AG10803 (cell line): ENCODE measurements at regions not wholly inside any gene's neighbourhood (a gene's known extent, or its start where the extent isn't known, plus 50 kb on each side); places are given as distances from the start of the nearest gene placed in this dataset.
"Not testable (repeated sequence)": the region's sequence is repeated elsewhere in the genome, so short reads cannot be mapped to it uniquely, and the experiment has no call there.

Experiments used
- DNase-seq: peaks from one replicate; pipeline ENCODE4 v3.0.0; 2010; ENCODE audit warnings: low read depth
- H3K4me3 ChIP-seq: 2 replicates; pipeline ENCODE4 v1.5.1; 2011; ENCODE audit warnings: mild to moderate bottlenecking, low read length, control low read depth
- TF ChIP-seq, protein P1 (sequence below): conservative IDR thresholded peaks from 2 replicates; pipeline ENCODE4 v1.5.1; 2011; ENCODE audit warnings: mild to moderate bottlenecking, low read length, control low read depth, inconsistent platforms

DNA sequence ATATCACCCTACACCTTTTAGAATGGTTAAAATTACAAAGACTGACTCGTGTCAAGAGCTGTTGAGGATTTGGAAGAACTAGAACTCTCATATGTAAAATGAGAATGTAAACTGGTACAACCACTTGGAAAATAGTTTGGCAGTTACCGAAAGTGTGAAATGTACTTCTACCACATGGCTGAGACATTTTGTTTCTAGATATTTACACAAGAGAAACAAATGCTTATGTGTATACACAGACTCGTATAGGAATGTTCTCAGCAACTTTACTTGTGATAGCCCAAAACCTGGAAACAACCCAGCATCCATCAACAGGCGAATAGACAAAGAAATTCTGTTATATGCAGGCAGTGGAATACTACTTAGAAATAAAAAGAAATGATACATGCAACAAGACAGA lies 103.0 kb downstream of the BRMS1L start:
- no peak overlapping the region for H3K4me3 ChIP-seq
- TF ChIP-seq, protein P1, sequence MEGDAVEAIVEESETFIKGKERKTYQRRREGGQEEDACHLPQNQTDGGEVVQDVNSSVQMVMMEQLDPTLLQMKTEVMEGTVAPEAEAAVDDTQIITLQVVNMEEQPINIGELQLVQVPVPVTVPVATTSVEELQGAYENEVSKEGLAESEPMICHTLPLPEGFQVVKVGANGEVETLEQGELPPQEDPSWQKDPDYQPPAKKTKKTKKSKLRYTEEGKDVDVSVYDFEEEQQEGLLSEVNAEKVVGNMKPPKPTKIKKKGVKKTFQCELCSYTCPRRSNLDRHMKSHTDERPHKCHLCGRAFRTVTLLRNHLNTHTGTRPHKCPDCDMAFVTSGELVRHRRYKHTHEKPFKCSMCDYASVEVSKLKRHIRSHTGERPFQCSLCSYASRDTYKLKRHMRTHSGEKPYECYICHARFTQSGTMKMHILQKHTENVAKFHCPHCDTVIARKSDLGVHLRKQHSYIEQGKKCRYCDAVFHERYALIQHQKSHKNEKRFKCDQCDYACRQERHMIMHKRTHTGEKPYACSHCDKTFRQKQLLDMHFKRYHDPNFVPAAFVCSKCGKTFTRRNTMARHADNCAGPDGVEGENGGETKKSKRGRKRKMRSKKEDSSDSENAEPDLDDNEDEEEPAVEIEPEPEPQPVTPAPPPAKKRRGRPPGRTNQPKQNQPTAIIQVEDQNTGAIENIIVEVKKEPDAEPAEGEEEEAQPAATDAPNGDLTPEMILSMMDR = no peak
- no peak for DNase-seq

DNA sequence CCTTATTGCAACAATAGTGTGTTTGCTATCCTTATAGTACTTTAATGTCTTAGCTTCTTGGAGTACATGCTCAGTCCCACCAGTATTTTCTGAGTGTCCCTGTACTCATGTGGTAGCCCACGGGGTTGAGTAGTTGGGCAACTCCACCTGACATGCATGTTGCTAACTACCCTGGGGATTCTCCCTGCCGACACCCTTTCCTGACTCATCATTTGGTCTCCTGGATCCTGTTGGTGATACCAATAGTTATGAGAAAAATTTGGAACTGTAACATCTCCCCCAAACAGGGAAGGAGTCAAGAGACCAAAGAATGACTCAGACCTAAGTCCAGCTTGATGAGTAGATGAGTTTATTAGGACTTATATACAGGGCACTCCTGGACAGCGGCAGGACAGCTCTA lies 101.6 kb downstream of the BRMS1L start:
- no peak overlapping the region for H3K4me3 ChIP-seq
- no peak for DNase-seq
- TF ChIP-seq, protein P1 = no peak

DNA sequence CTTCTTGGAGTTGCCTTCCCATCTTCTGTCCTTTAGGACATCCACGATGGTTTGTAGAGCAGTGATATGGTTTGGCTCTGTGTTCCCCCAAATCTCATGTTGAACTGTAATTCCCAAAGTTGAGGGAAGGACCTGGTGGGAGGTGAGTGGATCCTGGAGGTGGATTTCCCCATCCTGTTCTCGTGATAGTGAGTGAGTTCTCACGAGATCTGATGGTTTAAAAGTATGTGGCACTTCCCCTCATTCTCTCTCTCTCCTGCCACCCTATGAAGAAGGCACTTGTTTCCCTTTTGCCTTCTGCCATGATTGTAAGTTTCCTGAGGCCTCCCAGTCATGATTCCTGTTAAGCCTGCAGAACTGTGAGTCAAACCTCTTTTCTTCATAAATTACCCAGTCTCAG lies 99.2 kb downstream of the BRMS1L start:
- no peak overlapping the region for H3K4me3 ChIP-seq
- TF ChIP-seq, protein P1 = no peak
- DNase-seq = no peak

DNA sequence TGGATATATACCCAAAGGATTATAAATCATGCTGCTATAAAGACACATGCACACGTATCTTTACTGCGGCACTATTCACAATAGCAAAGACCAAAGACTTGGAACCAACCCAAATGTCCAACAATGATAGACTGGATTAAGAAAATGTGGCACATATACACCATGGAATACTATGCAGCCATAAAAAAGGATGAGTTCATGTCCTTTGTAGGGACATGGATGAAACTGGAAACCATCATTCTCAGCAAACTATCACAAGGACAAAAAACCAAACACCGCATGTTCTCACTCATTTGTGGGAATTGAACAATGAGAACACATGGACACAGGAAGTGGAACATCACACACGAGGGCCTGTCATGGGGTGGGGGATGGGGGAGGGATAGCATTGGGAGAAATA lies 96.5 kb downstream of the BRMS1L start:
- not testable (repeated sequence) for DNase-seq, H3K4me3 ChIP-seq

DNA sequence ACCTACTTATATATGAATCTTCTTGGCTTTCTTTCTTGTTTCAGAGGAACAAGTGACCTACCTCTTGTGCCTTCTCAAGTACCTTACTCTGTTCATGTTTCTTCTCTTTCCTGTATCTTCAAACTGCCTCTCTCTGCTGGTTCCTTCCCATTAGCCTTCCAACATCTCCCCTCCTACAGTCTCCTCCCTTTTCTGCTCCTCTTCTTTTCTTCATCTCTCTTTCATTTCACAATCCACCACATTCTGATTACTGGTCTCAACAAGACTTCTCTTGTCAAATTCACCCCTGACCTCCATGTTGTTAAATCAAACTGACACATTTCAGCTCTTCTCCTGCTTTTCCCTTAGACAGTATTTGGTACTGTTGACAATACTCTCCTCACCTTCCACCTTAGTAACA lies 95.6 kb downstream of the BRMS1L start:
- TF ChIP-seq, protein P1 = no peak
- no peak overlapping the region for H3K4me3 ChIP-seq
- DNase-seq = no peak
